GM11168 (cell line): ENCODE measurements at regions not wholly inside any gene's neighbourhood (a gene's known extent, or its start where the extent isn't known, plus 50 kb on each side); places are given as distances from the start of the nearest gene placed in this dataset.
"Not testable (repeated sequence)": the region's sequence is repeated elsewhere in the genome, so short reads cannot be mapped to it uniquely, and the experiment has no call there.

ENCODE experiments used
- in situ Hi-C: fragments of 300-500 bp; cut with MboI; formaldehyde crosslinking; loops from one replicate; pipeline ENCODE4 v1.12.0; 2022; ENCODE audit warnings: low sequenced_read_pairs; ENCODE audit not compliant: unreplicated experiment

GRCh38 chr3:159482241-159482993 lies 506.2 kb upstream of the IL12A start:
- in situ Hi-C loops: no loop called here

- in situ Hi-C loops: no loop called here
Observed at GRCh38 chr3:159482994-159483367, 505.7 kb upstream of the IL12A start.

DNA sequence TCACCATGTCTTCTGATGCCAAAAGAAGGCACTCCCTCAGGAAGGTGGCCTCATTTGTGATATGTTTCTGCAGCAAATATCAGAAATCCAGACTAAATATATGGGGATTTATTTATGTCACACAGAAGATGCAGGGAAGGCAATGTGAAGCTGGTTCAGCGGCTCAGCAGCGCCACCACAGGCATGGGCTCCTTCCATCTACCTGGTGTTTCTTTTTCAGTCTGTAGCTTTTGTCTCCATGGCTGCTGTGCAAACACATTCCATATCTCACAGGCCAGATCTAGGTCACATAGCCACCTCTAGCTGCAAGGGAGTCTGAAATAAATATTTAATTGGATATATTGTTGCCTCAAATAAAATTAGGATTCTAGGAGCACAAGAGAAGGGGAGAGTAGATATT lies 502.1 kb upstream of the IL12A start:
- in situ Hi-C loops: no loop called here

DNA sequence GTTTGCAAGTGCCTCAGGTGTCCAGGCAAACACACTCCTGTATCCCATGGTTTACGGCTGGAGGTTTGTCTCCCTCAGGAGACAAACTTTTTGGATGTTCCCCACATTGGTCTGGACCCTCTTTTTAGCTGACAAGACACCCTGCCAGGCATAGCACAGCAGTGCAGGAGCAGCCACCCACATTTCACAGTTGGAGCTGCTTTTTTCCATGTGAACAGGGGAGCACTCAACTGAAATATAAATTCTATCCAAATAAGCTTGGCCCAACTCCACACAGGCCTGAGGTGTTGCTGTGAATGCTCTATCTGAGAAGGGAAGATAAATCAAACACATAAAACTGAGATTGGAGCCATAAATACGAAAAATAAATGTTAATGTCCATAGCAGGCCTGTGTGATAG lies 501.3 kb upstream of the IL12A start:
- in situ Hi-C loops: no loop called here

DNA sequence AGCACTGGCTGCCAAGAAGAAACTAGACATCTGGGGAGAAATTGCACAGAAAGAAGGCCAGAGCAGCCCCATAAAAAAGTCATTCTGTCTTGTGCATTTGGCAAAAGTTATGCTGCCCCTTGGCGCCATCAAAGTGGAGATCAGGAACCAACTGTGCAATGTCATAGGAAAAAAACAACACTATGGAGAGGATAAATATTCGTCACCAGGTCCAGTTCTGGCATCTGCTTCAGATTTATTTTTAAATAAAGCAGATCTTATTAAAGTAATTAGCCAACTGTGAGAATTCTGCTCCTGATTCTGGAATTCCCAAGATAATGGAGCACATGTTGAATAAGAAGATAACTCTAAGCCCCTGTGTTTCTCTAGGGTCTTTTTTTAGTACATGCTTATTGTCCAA lies 500.0 kb upstream of the IL12A start:
- in situ Hi-C loops: no loop called here

- in situ Hi-C loops: no loop called here
Observed at GRCh38 chr3:159497361-159497760, 491.3 kb upstream of the IL12A start.

DNA sequence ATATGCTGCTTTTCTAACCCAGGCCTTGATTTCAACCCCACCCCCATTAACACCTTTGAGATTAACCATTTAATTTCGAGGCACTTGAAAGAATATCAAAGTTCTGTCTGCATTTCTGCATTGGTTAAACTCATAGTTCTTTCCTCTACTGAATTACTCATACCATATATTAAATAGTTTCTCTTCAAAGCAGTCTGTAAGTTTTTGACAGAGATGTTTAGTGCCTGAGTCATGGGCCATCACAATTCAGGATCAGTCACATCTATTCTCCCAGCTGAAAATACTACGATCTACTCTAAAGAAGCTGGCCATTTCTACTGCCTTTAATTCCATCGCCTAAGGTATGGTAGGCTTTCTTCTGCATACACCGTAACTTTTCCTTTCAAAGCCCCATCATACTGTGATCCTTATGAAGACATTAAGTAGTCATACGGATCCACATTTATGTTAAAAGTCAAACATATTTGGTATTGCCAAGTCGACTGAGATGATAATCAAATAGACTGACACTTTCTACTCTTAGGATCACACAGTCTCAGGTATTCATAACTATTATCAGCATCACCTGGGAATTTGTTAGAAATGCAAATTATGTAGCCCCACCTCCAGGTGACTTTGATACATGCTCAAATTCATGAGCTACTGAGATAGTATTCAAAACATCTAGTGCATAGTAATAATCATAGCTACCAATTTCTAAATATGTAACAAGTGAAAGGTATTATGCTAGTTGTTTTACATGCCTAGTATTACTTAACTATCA lies 489.4 kb upstream of the IL12A start:
- in situ Hi-C loops: no loop called here

DNA sequence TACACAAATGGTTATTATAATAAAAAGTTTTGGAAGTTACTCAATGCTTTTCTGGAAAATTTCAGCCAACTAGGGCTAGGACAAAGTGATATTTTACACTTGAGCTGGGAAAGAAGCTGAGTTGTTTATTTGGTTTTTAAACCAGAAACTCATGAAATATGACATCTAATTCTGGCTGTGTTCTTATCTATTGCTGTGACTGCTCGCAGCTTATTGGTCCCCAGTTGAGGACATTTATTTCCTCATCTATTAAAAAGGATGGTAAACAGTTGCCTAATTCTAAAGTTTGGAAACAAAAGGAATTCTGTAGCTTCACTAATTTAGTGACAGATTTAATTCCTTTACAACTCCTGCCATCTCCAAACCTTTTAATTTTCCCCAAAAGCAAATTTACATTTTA lies 487.6 kb upstream of the IL12A start:
- in situ Hi-C loops: no loop called here

GRCh38 chr3:159502986-159503385 lies 485.6 kb upstream of the IL12A start:
- in situ Hi-C loops: no loop called here

- in situ Hi-C loops: not testable (repeated sequence)
Observed at GRCh38 chr3:159510988-159511387, 477.6 kb upstream of the IL12A start.

- in situ Hi-C loops: no loop called here
Observed at GRCh38 chr3:159513444-159513843, 475.2 kb upstream of the IL12A start.

DNA sequence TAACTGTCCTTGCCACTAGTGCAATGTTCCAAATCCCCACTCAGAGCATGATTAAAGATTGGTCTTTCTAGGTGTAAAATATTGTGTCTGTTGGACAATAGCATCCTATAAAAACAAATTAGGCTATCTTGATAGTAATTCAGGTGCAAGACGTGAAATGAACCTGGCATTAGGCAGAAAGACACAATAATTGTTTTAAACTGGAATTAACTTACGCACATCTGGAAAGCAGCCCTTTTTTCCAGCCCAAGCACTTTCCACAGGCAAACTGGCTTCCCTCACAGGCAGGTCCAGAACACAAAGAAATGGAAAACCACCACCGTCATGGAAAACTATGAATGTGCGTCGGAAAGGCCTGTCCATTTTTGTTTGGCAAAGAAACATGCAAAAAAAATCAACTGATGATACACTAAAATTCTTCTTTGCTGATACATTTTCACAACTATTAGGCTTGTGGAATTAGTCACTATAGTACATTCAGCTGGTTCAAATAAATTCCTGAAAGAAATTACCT lies 474.7 kb upstream of the IL12A start:
- in situ Hi-C loops: no loop called here

GRCh38 chr3:159517105-159517504 lies 471.5 kb upstream of the IL12A start:
- in situ Hi-C loops: no loop called here

DNA sequence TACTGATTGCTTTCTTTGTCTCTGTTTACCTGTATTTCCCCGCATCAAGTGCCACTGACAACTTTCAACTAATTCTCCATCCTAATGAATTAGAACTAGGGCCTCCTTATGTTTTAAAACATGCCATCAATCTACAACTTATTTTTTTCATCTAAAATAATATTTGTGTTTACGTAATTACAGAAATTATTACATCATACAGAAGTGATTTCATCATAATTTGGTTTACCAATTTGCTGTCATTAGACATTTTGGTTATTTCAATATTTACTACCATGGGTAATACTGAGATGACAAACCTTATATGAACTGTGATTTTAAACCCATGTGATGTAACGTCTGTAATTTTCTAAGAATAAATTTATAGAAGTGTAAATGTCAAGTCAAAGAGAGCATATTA lies 468.0 kb upstream of the IL12A start:
- in situ Hi-C loops: no loop called here

DNA sequence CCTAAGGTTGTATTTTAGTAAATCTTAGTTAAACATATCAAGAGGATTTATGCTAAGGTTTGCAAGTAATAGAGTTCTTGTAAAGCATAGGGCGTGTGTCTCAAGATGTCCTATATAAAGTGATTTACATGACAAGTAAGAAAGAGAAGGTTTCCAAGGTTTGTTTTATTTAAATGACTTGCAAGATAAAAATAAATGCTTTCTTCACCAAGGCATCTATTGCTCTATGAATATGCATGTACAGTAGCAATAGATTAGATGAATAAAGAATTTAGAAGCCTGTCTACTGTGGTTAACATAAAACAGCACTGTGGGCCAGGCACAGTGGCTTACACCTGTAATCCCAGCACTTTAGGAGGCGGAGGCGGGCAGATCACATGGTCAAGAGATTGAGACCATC lies 466.4 kb upstream of the IL12A start:
- in situ Hi-C loops: no loop called here

- in situ Hi-C loops: no loop called here
Observed at GRCh38 chr3:159528251-159528895, 460.3 kb upstream of the IL12A start.

- in situ Hi-C loops: no loop called here
Observed at GRCh38 chr3:159532577-159532976, 456.1 kb upstream of the IL12A start.

GRCh38 chr3:159534496-159534895 lies 454.1 kb upstream of the IL12A start:
- in situ Hi-C loops: no loop called here

- in situ Hi-C loops: no loop called here
Observed at GRCh38 chr3:159536876-159537275, 451.8 kb upstream of the IL12A start.

DNA sequence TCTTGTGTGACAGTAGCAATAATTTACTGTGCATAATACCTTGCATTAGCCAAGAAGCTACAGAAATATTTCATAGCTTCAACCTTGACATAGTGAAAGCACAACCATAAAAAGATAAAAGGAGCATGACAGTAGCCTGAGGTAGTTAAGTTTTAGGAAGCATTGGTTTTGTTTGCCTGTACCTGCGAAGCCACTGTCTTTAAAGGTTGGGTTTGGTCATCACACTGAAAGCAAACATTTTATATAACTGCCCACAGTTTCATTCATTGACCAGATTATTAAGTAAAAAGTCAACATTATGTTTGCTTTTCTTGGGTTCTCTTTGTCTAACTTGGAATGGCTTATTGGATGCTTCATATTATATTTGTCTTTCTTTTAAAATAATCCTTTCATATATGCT lies 450.1 kb upstream of the IL12A start:
- in situ Hi-C loops: no loop called here

DNA sequence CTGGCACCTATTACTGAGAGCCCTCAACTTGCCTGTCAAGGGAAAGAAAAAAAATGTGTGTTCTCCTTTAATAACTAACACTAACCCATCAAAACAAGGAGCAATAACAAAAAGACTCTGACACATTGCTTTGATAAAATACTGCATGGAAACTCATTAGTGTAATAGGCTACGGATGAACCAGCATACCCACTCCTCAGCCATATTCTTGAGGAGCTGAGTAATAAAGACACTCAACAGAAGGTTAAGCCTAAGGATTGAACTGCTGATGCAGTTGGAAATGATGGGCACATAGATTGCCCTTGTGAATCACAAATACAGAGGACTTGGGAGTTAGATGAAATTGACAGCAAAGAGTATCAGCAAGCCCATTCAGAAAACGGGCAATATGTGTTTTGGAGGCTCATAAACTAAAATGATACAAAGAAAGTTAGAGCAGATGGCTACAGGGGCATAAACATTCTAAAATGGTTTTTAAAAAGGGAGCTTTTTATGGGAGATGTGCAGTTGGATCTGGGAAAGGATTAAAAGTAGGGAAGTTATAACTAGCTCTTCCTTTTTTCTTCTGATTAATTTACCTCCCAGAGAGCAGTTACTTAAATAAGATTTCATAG lies 447.6 kb upstream of the IL12A start:
- in situ Hi-C loops: no loop called here
